WTC11 (cell line): ENCODE measurements at regions not wholly inside any gene's neighbourhood (a gene's known extent, or its start where the extent isn't known, plus 50 kb on each side); places are given as distances from the start of the nearest gene placed in this dataset.

Source experiments
- ATAC-seq: fragments of 200-7000 bp; cut with Tn5 transposase; 2 replicates; pipeline ENCODE4 v1.10.0; 2021; ENCODE audit warnings: mild to moderate bottlenecking, moderate library complexity
- CTCF ChIA-PET: fragments of 300-600 bp; sonication (Branson Sonifier 250); formaldehyde crosslinking; loops from one replicate; lab custom pipeline; 2021; ENCODE audit warnings: antibody characterized with exemption; lab: Charles Lee
- POLR2A ChIA-PET: fragments of 350-600 bp; sonication (Branson Sonifier 250); formaldehyde crosslinking; loops from one replicate; lab custom pipeline; 2021; ENCODE audit warnings: antibody characterized with exemption; lab: Charles Lee
- DNase-seq: peaks from one replicate; pipeline ENCODE4 v3.0.0; 2021; ENCODE audit warnings: low spot score
- H3K27ac Mint-ChIP-seq: 2 replicates; pipeline ENCODE4 v1.8.0; 2021; ENCODE audit warnings: mixed read lengths
- H3K27me3 Mint-ChIP-seq: 2 replicates; pipeline ENCODE4 v1.8.0; 2021; ENCODE audit warnings: low read depth, mild to moderate bottlenecking, moderate library complexity, mixed read lengths
- H3K36me3 Mint-ChIP-seq: 2 replicates; pipeline ENCODE4 v1.8.0; 2021; ENCODE audit warnings: mixed read lengths
- H3K4me1 Mint-ChIP-seq: 2 replicates; pipeline ENCODE4 v1.8.0; 2022; ENCODE audit warnings: mixed read lengths
- H3K4me3 Mint-ChIP-seq: 2 replicates; pipeline ENCODE4 v1.8.0; 2021; ENCODE audit warnings: mild to moderate bottlenecking, moderate library complexity, mixed read lengths
- H3K9me3 Mint-ChIP-seq: 2 replicates; pipeline ENCODE4 v1.8.0; 2021; ENCODE audit warnings: mixed read lengths
- AFF4 ChIP-seq: sonication (generic); formaldehyde crosslinking; IDR thresholded peaks from 2 replicates; pipeline ENCODE4 v1.8.1; 2023; ENCODE audit warnings: mild to moderate bottlenecking, missing genetic modification reagents, borderline replicate concordance
- CBFB ChIP-seq: sonication (generic); formaldehyde crosslinking; IDR thresholded peaks from 2 replicates; pipeline ENCODE4 v1.8.1; 2022; ENCODE audit warnings: mild to moderate bottlenecking, low read depth, missing genetic modification reagents
- CDX4 ChIP-seq: fragments of 250-450 bp; sonication (Bioruptor Pico); IDR thresholded peaks from 2 replicates; pipeline ENCODE4 v1.9.0; 2021; ENCODE audit warnings: moderate library complexity, mild to moderate bottlenecking, inconsistent platforms, borderline replicate concordance
- E2F1 ChIP-seq: sonication (generic); formaldehyde crosslinking; IDR thresholded peaks from 2 replicates; pipeline ENCODE4 v1.8.0; 2022; ENCODE audit warnings: mild to moderate bottlenecking, missing genetic modification reagents
- E2F4 ChIP-seq: sonication (generic); formaldehyde crosslinking; IDR thresholded peaks from 2 replicates; pipeline ENCODE4 v1.8.1; 2022; ENCODE audit warnings: low read depth, mild to moderate bottlenecking, moderate library complexity, missing genetic modification reagents, borderline replicate concordance
- ESRRA ChIP-seq: sonication (generic); formaldehyde crosslinking; IDR thresholded peaks from 2 replicates; pipeline ENCODE4 v1.8.1; 2022; ENCODE audit warnings: mild to moderate bottlenecking, missing genetic modification reagents, borderline replicate concordance
- ETV6 ChIP-seq: sonication (generic); formaldehyde crosslinking; IDR thresholded peaks from 2 replicates; pipeline ENCODE4 v1.8.1; 2022; ENCODE audit warnings: mild to moderate bottlenecking, missing genetic modification reagents
- FOXP1 ChIP-seq: sonication (generic); formaldehyde crosslinking; IDR thresholded peaks from 2 replicates; pipeline ENCODE4 v1.8.0; 2022; ENCODE audit warnings: missing genetic modification reagents, mild to moderate bottlenecking, moderate library complexity, borderline replicate concordance
- FOXP4 ChIP-seq: sonication (generic); formaldehyde crosslinking; IDR thresholded peaks from 2 replicates; pipeline ENCODE4 v1.8.0; 2022; ENCODE audit warnings: mild to moderate bottlenecking, missing genetic modification reagents
- GRHL2 ChIP-seq: fragments of 250-450 bp; sonication (Bioruptor Pico); IDR thresholded peaks from 2 replicates; pipeline ENCODE4 v1.8.0; 2022; ENCODE audit warnings: mild to moderate bottlenecking, moderate library complexity; ENCODE audit not compliant: insufficient replicate concordance, severe bottlenecking
- IRF1 ChIP-seq: sonication (generic); formaldehyde crosslinking; IDR thresholded peaks from 2 replicates; pipeline ENCODE4 v1.8.0; 2023; ENCODE audit warnings: missing genetic modification reagents
- MLX ChIP-seq: sonication (generic); formaldehyde crosslinking; IDR thresholded peaks from 2 replicates; pipeline ENCODE4 v1.8.1; 2023; ENCODE audit warnings: mild to moderate bottlenecking, missing genetic modification reagents, moderate library complexity
- PREB ChIP-seq: sonication (generic); formaldehyde crosslinking; IDR thresholded peaks from 2 replicates; pipeline ENCODE4 v1.8.1; 2022; ENCODE audit warnings: mild to moderate bottlenecking, missing genetic modification reagents, moderate library complexity, borderline replicate concordance
- TEAD1 ChIP-seq: sonication (generic); formaldehyde crosslinking; IDR thresholded peaks from 2 replicates; pipeline ENCODE4 v1.8.0; 2022; ENCODE audit warnings: mild to moderate bottlenecking, missing genetic modification reagents
- USF1 ChIP-seq: sonication (generic); formaldehyde crosslinking; IDR thresholded peaks from 2 replicates; pipeline ENCODE4 v1.8.0; 2022; ENCODE audit warnings: mild to moderate bottlenecking, missing genetic modification reagents
- ZMAT4 ChIP-seq: fragments of 250-450 bp; sonication (Bioruptor Pico); IDR thresholded peaks from 2 replicates; pipeline ENCODE4 v1.9.0; 2021; ENCODE audit warnings: mild to moderate bottlenecking
- ZNF219 ChIP-seq: sonication (generic); formaldehyde crosslinking; IDR thresholded peaks from 2 replicates; pipeline ENCODE4 v1.8.0; 2023; ENCODE audit warnings: missing genetic modification reagents, mild to moderate bottlenecking, borderline replicate concordance
- ZNF425 ChIP-seq: fragments of 250-450 bp; sonication (Bioruptor Pico); conservative IDR thresholded peaks from 2 replicates; pipeline ENCODE4 v1.9.0; 2021; ENCODE audit warnings: mild to moderate bottlenecking

- TF ChIP-seq AFF4 (CRISPR knock-in tag), result no peak
- no peak for TF ChIP-seq FOXP4
- TF ChIP-seq USF1 (CRISPR knock-in tag), result no peak
Measured at GRCh38 chr1:25129380-25129779, 102.9 kb downstream of the SYF2 start (continued).

GRCh38 chr1:25128121-25128621 is 104.1 kb downstream of the SYF2 start:
- DNase-seq (no peak), ATAC-seq (no peak)
- POLR2A ChIA-PET, result no interaction called here
- CTCF ChIA-PET, result interaction anchor here (1.2 kb wide), 1 partner anchor 80 kb away, joined by 3 read pairs; no protein-coding TSS in a partner anchor
- Mint-ChIP-seq H3K4me3 (no peak overlapping the region), H3K27me3 (no peaks in the 10 kb centered on the region; the same call in 1 of the 2 replicates), H3K4me1 (no peaks in the 10 kb centered on the region), H3K27ac (no peak overlapping the region), H3K9me3 (peaks cover 7% of the 10 kb centered on the region), H3K36me3 (no peaks in the 10 kb centered on the region)
- no peak for TF ChIP-seq MLX (CRISPR knock-in tag)
- TF ChIP-seq ETV6, result no peak
- no peak for TF ChIP-seq CBFB (CRISPR knock-in tag)
- TF ChIP-seq ESRRA, result no peak
- TF ChIP-seq ZNF219 (CRISPR knock-in tag), result no peak
- TF ChIP-seq CDX4 (CRISPR knock-in tag), result no peak
- no peak for TF ChIP-seq E2F1 (CRISPR knock-in tag)
- no peak for TF ChIP-seq ZMAT4 (CRISPR knock-in tag)
- TF ChIP-seq IRF1 (CRISPR knock-in tag), result no peak
- TF ChIP-seq E2F4 (CRISPR knock-in tag), result no peak
- no peak for TF ChIP-seq ZNF425
- no peak for TF ChIP-seq PREB (CRISPR knock-in tag)
- TF ChIP-seq GRHL2, result no peak
- TF ChIP-seq FOXP1 (CRISPR knock-in tag), result no peak
- no peak for TF ChIP-seq USF1 (CRISPR knock-in tag)
- TF ChIP-seq TEAD1 (CRISPR knock-in tag), result no peak
